NCI-H187 treated with DMSO at 0.1 percent for 48 hours (cell line): ENCODE measurements at regions not wholly inside any gene's neighbourhood (a gene's known extent, or its start where the extent isn't known, plus 50 kb on each side); places are given as distances from the start of the nearest gene placed in this dataset.

Experiments
- DNase-seq: peaks from one replicate; lab custom pipeline; 2025; lab: John Stamatoyannopoulos, UW

GRCh38 chr7:25396668-25397067 lies 168.4 kb upstream of the NPVF start:
- no peak for DNase-seq

- DNase-seq = no peak
Measured at GRCh38 chr7:25398418-25398817, 170.1 kb upstream of the NPVF start.

DNA sequence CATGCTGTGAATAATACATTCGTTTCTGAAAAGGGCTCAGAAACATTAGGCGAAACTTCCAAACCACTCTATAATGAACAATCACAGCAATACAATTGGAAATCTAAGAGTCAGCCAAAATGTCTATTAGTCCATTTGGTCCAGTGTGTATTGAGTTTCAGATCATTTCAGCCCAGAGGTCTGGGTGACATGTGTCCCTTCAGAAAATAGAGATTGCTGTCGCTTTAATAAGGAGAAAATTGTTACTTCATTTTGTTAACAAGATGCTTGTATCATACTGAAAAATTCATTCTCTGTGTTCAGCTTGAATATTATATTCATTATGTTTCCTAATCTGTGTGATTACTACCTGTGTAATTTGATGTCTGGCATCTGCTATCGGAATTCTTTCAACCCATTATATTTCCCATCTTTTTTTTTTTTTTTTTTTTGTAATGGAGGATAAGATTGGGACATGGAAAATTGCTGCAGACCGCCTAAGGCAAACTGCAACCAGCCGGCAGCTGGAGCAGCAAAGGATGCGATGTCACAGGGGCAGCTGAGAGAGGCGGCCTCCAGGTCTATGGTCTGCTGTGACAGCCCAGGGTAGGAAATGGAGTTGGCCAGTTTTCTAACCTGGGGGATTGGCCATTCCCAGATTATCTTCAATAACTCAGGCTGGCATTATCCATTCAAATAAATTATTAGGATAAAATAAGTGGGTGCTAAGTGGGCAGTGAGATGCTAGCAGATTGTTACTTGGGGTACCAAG lies 170.9 kb upstream of the NPVF start:
- no peak for DNase-seq

DNA sequence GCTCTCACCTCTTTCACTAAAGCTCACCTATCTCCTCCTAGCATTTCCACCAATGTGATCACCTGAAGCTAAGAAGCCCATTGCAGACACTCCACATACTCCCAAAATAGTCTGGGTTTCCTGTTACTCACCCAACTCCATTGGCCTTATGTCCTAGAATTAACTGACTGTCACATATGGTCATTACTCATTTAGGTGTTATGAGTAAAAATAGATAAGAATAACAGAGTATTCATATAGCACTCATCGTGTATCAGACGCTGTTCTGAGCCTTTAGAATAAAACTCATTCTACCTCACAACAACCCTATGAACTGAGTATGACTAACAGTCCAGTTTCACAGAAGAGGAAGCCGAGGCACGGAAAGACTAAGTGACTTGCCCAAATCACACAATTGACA lies 174.2 kb upstream of the NPVF start:
- DNase-seq = no peak

DNA sequence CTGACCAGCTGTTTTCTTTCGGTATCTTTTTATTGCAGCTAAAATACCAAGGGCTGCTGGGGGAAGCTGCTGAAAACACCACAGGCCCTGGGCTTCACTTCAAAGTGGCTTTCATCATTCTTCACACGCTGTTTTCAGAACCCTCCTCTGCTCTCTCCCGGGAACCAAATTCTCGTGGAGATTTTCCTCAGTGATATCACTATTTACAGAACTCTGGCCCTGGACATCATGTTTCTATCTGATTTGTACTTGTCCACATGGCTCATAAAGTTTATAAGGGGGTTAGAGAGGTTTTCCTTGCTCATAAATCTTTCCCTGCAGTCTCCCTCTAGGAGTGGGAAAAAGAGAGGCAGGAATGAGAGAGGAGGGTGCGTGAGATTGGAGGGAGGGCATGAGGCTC lies 177.4 kb upstream of the NPVF start:
- peak; percentile 46 for DNase-seq

- DNase-seq = no peak
Measured at GRCh38 chr7:25407053-25407452, 178.8 kb upstream of the NPVF start.

DNA sequence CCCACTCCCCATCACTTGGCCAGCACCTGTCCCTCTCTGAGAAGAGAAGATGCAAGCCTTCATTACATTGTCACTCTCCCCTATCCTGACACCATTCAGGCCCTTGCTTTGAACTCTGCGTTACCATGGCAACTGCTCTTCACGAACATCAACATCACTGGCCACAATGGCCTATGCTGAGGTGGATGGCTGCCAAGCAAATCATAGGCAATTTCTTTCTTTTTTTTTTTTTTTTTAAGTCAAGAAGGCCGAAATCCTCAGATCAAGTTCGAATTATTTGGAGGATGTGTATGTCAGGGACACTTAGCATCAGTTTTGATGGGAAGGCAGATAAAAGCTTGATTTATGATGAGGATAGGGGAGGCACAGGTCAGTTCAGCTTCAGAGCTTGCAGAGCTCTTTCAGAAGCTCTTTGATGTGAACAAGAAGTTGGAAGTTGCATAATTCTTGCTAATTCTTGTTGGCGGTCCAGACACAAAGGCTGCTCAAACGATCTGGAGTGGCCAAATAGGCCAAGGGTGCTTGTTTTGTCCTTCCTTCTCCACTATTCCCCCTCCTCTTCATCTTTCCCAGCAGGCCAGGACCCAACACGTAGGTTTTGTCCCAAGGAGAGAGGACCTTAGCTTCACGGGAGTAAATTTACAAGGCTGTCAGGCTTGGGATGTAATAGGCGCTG lies 179.9 kb upstream of the NPVF start:
- DNase-seq = no peak

GRCh38 chr7:25408876-25409275 lies 180.6 kb upstream of the NPVF start:
- DNase-seq = no peak

DNA sequence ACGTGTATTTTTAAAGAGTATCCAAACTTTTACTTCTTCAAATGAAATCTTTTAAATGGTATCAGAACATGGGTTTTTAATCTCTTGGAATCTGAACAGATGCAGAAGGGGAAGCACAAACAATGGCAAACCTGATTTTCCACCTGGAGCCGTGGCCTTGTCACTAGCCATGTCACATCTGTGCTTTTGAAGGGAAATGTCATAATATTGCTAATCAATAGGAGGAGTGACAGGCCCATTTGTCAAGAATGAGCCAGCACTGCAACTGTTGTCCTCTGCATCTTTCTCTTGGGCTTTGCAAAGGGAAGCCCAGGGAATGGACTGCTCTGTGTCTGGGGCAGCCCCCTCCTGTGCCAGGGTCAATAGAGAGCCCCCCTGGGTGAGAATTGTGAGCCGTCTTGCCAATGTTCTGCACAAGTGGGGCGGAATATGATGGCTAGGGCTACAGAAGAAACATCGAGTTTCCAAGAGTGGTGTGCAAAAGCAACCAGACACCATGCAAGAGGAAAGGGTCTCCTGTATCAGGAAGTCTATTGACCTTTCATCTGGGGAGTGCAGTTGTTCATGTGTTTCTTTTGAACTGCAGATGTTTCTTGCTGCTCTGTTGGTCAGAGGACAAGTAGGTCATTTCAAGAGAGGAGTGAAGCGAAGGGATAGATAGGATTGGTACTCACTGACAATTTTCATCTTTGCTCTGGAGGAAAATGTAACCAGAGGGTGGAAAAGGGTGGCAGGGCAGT lies 181.8 kb upstream of the NPVF start:
- no peak for DNase-seq

DNA sequence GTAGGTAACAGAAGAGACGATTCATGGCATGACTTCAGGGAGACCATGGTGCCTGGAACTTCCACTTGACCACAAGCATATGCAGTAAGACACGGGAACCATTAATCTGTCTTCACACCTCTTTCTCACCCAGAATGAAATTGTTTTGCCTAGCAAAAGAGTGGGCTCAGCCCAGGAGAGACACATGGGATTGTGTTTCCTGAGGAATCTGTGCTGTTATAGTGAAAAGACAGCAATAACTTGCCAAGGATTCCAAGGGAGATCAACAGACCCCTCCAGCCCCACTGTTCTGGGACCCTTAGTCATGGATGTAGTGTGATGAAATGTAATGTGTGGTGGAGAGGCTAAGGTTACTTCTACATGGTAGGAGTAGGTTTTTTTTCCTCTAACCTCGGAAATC lies 192.5 kb upstream of the NPVF start:
- DNase-seq = no peak

DNA sequence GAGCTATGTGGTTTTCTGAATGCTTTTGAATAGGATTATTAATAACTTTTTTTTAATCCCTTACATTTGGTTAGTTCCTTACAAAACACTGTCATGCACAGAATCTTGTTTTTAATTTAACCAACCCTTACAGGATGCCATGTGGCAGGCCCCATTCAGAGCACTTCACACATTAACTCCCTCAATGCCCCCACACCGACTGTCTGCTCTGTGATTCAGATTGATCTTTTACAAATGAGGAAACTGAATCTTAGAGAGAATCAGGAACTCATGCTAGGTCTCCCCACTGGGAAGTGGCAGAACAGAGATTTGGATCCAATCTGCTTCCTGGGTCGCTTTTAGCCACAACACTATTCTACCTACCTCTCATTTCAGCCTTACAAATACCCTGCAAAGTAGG lies 195.8 kb upstream of the NPVF start:
- DNase-seq = no peak

DNA sequence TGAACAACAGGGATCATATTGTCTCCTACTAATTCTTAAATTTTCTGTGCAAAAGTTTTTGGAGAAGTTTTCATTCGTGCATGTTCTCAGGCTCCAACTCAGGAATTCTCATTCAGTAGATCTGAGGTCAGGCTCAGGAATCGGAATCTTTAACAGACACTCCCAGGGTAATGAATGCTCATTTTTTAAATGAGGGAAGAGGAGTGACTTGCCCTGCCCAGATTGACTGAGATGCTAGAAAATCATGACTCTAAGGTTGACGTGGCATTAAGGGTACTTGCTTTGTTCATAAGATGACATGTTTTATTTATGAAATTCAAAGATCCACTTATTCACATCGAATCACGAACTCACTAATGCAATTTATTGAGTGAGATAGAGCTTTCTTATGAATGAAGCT lies 196.6 kb upstream of the NPVF start:
- DNase-seq = no peak

DNA sequence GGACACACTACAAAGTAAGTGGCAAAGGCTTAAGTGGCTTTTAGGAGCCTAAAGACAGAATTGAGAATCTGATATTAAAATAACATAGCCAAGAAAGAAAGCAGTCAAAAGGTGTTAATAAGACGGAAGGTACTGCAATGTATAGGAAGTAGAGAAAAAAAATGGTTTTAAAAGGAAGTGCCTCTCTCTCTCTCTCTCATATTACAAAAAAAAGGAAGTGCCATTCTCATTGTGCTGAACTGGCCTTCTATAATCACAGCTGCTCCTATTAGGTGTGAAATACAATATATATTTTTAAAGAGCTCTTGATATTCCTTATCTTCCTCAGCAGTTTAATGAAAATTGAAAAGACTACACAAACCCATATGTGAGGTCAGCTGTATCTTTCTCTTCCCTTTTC lies 199.4 kb upstream of the NPVF start:
- peak; percentile 48 for DNase-seq

- no peak for DNase-seq
Measured at GRCh38 chr7:25429731-25430130, 201.4 kb upstream of the NPVF start.

DNA sequence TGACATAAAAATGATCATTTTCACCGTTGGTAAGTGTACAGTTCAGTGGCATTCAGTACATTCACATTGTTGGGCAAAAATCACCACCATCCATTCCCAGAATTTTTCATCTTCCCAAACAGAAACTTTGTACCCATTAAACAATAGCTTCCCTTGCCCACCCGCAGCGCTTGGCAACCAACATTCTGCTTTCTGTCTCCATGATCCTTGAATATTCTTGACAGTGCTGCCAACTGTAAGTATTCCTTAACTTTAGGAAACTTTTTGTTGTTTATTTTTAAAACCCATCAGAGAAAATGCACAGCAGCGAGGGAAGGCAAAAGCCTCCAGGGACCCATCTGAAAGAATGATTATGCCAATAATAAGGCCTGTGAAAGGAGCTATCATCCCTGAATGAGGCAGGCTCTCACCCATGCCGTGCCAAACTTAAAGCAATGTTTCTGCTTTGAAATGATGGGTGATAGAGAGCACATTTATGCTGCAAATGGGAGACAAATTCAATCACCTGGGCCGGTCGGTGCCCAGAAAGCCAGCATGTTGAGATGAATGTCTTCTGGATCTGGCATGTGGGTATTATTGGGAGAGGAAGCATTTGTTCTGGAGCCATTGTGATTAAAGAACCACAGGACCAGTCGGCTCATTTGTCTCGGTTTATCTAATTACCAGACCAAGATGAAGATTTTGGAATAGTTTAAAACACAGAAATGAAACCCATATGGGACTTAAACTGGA lies 202.1 kb upstream of the NPVF start:
- DNase-seq = no peak

DNA sequence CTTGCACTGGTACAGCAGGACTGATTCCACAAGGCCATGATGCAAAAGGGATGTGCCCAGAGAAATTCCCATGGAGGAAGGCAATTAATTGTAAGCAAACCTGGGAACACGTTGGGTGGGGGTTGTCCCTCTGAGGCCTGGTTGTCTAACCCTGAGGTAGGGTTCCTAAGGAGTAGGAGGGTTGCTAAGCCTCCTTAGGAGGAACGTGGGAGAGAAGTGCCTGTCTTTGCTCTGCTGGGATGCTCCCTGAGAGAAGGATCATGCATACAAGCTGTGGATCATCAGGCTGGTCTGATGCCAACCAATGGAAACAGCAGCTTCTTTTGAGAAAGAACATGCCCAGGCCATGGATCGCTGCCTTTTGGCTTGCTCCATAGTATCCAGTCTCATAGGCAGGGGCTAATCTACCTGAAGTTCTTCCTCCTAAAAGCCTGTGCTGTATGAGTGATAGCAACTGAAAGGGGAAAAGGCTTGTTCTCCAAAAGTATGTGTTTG lies 203.7 kb upstream of the NPVF start:
- DNase-seq = no peak

GRCh38 chr7:25432807-25433206 lies 204.5 kb upstream of the NPVF start:
- no peak for DNase-seq

- DNase-seq = no peak
Measured at GRCh38 chr7:25436413-25436812, 208.1 kb upstream of the NPVF start.

DNA sequence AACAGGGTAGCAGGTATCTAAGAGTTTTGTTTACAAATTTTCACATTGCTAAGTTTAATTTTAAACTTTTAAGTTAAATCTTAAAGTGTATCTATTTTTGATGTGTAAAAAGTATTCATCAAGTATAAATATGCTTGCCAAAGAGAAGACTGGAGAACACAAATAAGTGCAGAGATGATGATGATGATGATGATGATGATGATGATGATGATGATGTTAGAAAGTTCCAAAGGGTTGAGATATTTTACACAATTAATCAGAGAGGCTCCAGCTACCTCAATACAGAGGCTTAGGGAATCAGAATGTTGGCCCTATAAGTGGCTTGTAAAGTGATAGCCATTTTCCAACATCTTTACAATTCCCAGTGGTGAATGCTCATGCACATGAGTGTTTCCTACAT lies 209.0 kb upstream of the NPVF start:
- DNase-seq = no peak

DNA sequence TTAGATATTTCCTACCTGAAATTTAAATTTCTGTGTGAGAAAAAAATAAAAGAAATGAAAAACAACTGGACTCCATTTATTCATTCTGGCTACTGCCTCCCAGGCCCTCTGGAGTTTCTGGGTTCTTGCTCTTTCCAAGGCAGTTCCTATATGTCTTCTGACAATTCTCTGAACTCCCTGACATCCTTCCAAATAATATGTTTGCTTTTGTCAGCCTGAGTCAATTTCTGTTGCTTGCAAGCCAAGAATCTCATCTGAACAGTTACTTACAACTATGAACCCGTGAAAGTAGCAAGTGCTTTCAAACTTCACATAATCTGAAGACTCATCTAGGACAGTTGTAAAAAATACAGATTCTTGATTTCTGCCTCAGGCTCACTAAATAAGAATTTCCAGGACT lies 216.7 kb upstream of the NPVF start:
- DNase-seq = no peak

DNA sequence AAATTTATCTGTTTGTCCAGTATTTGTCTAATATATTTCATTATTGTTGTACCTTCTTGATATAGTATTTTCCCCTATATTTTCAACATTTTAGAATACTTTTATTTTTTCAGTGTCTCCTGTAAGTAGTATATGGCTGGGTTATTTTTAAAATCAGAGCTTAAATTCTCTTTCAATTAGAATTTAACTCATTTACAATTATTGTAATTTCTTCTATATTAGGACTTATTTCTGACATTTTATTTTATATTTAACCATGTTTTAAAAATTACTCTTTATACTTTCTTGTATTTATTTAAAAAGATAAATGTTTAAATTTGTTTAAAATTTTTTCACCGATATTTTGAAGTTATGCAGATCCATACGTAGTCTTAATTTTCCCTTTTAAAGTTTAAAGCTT lies 220.0 kb upstream of the NPVF start:
- DNase-seq = no peak

- DNase-seq = no peak
Measured at GRCh38 chr7:25454020-25454419, 225.7 kb upstream of the NPVF start.
